Liver (tissue), 3 donors: ENCODE measurements at regions not wholly inside any gene's neighbourhood (a gene's known extent, or its start where the extent isn't known, plus 50 kb on each side); places are given as distances from the start of the nearest gene placed in this dataset.

Experiments
- GABPA ChIP-seq, 2 donors: IDR thresholded peaks in 1 of 2; conservative IDR thresholded peaks in 1 of 2; 2 replicates each; pipeline ENCODE4 v1.6.1; 2016; ENCODE audit warnings: antibody characterized with exemption in 2 of 2, mild to moderate bottlenecking in 1 of 2, moderate library complexity in 1 of 2
- SP1 ChIP-seq: IDR thresholded peaks from 2 replicates; pipeline ENCODE4 v1.6.1; 2018; ENCODE audit warnings: antibody characterized with exemption, mild to moderate bottlenecking
- TAF1 ChIP-seq: conservative IDR thresholded peaks from 2 replicates; pipeline ENCODE4 v1.6.1; 2016; ENCODE audit warnings: antibody characterized with exemption, mild to moderate bottlenecking
- YY1 ChIP-seq: IDR thresholded peaks from 2 replicates; pipeline ENCODE4 v1.6.1; 2016; ENCODE audit warnings: antibody characterized with exemption, mild to moderate bottlenecking
- TF ChIP-seq, protein P1 (sequence below): fragments of 150-350 bp; IDR thresholded peaks from 2 replicates; pipeline ENCODE4 v1.5.1; 2017; ENCODE audit warnings: improper control_type of control experiment, low read depth, low read length; ENCODE audit not compliant: missing input control
- donor health status: healthy.
- donor health status: healthy.

DNA sequence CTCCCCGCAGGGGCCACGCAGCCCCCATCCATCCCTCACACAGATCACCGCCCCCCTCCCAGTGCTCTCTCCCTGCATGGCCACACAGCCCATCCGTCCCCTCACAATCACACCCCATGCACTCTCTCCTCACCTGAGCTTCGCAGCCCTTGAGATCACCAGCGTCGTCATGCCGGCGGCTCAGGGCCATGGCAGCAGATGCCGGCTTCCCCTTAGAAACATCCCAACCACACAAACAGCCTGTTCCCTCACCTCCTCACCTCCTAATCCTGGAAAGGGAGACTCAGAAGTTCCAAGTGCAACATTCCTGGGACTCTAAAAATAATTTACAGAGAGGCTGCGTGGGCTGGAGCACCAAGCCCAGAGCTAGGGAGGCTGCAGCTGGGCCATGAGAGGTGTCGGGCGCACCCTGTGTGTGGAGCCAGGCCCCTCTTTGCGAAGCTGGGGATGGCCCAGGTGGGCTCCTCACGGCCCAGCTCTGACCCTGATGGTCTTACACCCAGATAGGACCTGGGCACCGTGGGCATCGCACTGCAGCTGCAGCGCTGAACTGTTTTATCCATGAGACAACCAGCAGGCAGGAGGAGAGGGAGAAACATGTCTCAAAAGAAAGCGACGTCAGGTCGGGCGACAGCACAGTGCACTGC lies 125.3 kb downstream of the DLL1 start:
- TF ChIP-seq, protein P1, sequence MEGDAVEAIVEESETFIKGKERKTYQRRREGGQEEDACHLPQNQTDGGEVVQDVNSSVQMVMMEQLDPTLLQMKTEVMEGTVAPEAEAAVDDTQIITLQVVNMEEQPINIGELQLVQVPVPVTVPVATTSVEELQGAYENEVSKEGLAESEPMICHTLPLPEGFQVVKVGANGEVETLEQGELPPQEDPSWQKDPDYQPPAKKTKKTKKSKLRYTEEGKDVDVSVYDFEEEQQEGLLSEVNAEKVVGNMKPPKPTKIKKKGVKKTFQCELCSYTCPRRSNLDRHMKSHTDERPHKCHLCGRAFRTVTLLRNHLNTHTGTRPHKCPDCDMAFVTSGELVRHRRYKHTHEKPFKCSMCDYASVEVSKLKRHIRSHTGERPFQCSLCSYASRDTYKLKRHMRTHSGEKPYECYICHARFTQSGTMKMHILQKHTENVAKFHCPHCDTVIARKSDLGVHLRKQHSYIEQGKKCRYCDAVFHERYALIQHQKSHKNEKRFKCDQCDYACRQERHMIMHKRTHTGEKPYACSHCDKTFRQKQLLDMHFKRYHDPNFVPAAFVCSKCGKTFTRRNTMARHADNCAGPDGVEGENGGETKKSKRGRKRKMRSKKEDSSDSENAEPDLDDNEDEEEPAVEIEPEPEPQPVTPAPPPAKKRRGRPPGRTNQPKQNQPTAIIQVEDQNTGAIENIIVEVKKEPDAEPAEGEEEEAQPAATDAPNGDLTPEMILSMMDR, result no peak
- no peak for TF ChIP-seq SP1
- no peak for TF ChIP-seq GABPA (IDR thresholded peaks at IDR 0.05 in 1 of 2, conservative IDR thresholded peaks at IDR 0.05 in 1 of 2)
- no peak for TF ChIP-seq YY1
- TF ChIP-seq TAF1, result no peak
